Calu3 (cell line): ENCODE measurements at regions not wholly inside any gene's neighbourhood (a gene's known extent, or its start where the extent isn't known, plus 50 kb on each side); places are given as distances from the start of the nearest gene placed in this dataset.

Experiments
- BruUV-seq: library from RNA; stranded (reverse); fragments of 400-500 nt; replicated peaks from 2 replicates; lab custom pipeline; 2021; lab: Mats Ljungman, UMichigan
- CTCF ChIA-PET: fragments of 300-600 bp; sonication (Branson Sonifier 250); formaldehyde crosslinking; loops from one replicate; lab custom pipeline; 2022; ENCODE audit warnings: antibody characterized with exemption; lab: Charles Lee
- DNase-seq: peaks from one replicate; pipeline ENCODE4 v3.0.0; 2022
- H3K27ac Mint-ChIP-seq: one replicate; pipeline ENCODE4 v1.8.0; 2022; ENCODE audit warnings: mixed read lengths; ENCODE audit not compliant: unreplicated experiment
- H3K27me3 Mint-ChIP-seq: one replicate; pipeline ENCODE4 v1.8.0; 2022; ENCODE audit warnings: mixed read lengths; ENCODE audit not compliant: unreplicated experiment
- H3K36me3 Mint-ChIP-seq: one replicate; pipeline ENCODE4 v1.8.0; 2022; ENCODE audit warnings: mild to moderate bottlenecking, moderate library complexity, mixed read lengths; ENCODE audit not compliant: insufficient read depth, unreplicated experiment
- H3K4me1 Mint-ChIP-seq: one replicate; pipeline ENCODE4 v1.8.0; 2022; ENCODE audit warnings: mild to moderate bottlenecking, low read depth, mixed read lengths; ENCODE audit not compliant: unreplicated experiment
- H3K4me3 Mint-ChIP-seq: one replicate; pipeline ENCODE4 v1.8.0; 2022; ENCODE audit warnings: mild to moderate bottlenecking, low read depth, moderate library complexity, mixed read lengths; ENCODE audit not compliant: unreplicated experiment
- H3K9me3 Mint-ChIP-seq: one replicate; pipeline ENCODE4 v1.8.0; 2022; ENCODE audit warnings: low read depth, mixed read lengths; ENCODE audit not compliant: unreplicated experiment
- intact Hi-C: fragments of 100-400 bp; cut with micrococcal nuclease; formaldehyde crosslinking; loops from one replicate; pipeline ENCODE4 v1.10.0; 2022; ENCODE audit not compliant: unreplicated experiment
- TF ChIP-seq, protein P1 (sequence below): fragments of 200-600 bp; IDR thresholded peaks from one replicate; pipeline ENCODE4 v1.8.0; 2022; ENCODE audit warnings: antibody characterized with exemption; ENCODE audit not compliant: unreplicated experiment

DNA sequence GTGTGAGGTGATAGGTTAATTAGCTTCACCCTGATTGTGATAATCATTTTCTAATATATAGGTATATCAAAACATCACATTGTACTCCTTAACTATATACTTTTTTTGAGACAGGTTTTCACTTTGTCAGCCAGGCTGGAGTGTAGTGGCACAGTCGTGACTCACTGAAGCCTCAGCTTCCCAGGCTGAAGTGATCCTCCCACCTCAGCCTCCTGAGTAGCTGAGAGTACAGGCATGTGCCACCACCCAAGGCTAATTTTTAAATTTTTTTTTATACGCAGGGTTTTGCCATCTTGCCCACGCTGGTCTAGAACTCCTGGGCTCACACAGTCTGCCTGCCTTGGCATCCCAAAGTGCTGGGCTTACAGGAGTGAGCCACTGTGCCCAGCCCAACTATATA, 455.3 kb upstream of the MAF start:
- Mint-ChIP-seq H3K27ac (no peak overlapping the region), H3K9me3 (peaks cover 2% of the 10 kb centered on the region), H3K4me1 (no peaks in the 10 kb centered on the region), H3K27me3 (no peaks in the 10 kb centered on the region), H3K36me3 (no peaks in the 10 kb centered on the region), H3K4me3 (no peak overlapping the region)
- TF ChIP-seq, protein P1, sequence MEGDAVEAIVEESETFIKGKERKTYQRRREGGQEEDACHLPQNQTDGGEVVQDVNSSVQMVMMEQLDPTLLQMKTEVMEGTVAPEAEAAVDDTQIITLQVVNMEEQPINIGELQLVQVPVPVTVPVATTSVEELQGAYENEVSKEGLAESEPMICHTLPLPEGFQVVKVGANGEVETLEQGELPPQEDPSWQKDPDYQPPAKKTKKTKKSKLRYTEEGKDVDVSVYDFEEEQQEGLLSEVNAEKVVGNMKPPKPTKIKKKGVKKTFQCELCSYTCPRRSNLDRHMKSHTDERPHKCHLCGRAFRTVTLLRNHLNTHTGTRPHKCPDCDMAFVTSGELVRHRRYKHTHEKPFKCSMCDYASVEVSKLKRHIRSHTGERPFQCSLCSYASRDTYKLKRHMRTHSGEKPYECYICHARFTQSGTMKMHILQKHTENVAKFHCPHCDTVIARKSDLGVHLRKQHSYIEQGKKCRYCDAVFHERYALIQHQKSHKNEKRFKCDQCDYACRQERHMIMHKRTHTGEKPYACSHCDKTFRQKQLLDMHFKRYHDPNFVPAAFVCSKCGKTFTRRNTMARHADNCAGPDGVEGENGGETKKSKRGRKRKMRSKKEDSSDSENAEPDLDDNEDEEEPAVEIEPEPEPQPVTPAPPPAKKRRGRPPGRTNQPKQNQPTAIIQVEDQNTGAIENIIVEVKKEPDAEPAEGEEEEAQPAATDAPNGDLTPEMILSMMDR: no peak
- intact Hi-C loops: no loop called here
- no peak for DNase-seq
- CTCF ChIA-PET: no interaction called here
- no TSS peak for BruUV-seq

DNA sequence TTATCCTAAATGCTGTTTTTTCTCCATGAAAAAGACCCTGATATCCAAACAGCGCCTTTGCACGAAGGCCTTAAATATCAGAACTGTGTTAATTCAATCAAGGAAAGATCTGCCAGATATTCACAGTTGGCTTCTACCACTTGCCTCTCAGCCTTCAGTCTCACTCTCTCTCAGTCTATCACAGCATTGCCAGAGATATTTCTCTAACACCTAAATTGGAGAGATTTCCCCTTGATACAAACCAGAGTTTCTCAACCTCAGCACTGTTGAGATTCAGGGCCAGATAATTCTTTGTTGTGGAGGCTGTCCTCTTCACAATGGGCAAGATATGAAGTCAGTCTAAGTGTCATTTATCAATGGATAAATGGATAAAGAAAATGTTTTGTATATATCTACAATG, 454.1 kb upstream of the MAF start:
- H3K27ac Mint-ChIP-seq: no peak overlapping the region

DNA sequence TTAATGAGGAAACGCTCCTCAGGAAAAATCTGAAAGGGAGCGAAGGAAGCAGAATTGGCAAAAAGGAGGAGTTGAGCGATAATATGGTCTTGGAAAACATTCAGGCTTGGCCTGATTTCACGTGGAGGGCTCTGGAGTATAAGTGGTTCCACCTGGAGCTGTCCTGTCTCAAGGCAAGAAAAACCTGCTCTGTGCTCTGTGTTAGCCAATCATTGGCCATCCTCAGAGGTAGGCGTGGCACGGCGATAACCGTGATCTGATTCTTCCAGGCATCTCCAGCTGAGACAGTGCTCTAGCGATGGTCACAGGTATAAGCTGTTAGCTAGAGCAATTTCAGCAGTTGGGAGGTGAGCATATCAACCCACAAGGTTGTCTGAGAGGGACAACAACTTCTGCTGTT, 450.5 kb upstream of the MAF start:
- CTCF ChIA-PET: no interaction called here
- intact Hi-C loops: no loop called here
- Mint-ChIP-seq H3K4me1 (no peaks in the 10 kb centered on the region), H3K36me3 (no peaks in the 10 kb centered on the region), H3K9me3 (no peaks in the 10 kb centered on the region), H3K27ac (no peak overlapping the region), H3K27me3 (no peaks in the 10 kb centered on the region), H3K4me3 (no peak overlapping the region)
- BruUV-seq: no TSS peak
- DNase-seq: no peak
- TF ChIP-seq, protein P1: no peak

More for the DNA sequence above, 454.1 kb upstream of the MAF start:
- no TSS peak for BruUV-seq
- DNase-seq: no peak
- intact Hi-C loops: no loop called here
- Mint-ChIP-seq H3K4me3 (no peak overlapping the region), H3K27me3 (no peaks in the 10 kb centered on the region), H3K9me3 (peaks cover 2% of the 10 kb centered on the region), H3K36me3 (no peaks in the 10 kb centered on the region), H3K4me1 (no peaks in the 10 kb centered on the region)
- TF ChIP-seq, protein P1: no peak
- CTCF ChIA-PET: no interaction called here

DNA sequence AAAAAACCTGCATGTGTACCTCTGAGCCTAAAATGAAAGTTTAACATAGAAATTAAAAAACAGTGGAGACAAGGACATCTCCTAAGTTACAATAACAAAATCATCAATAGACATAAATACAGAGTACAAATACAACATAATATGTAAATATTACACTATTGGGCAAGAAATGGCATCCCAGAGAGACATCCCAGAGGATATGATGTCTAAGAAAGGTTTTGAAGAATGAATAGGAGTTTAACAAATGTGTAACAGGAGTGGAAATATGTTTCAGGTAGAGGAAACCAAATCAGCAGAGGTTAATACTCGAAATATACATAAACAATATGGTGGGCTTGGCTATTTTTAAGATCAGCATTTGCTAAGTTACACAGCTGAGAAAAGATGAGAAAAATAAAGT, 447.7 kb upstream of the MAF start:
- no peaks in the 10 kb centered on the region for H3K36me3 Mint-ChIP-seq
- H3K27me3 Mint-ChIP-seq: peaks cover 14% of the 10 kb centered on the region

More for the DNA sequence above, 447.7 kb upstream of the MAF start:
- Mint-ChIP-seq H3K4me3 (no peak overlapping the region), H3K27ac (no peak overlapping the region), H3K9me3 (no peaks in the 10 kb centered on the region), H3K4me1 (no peaks in the 10 kb centered on the region)
- BruUV-seq: no TSS peak
- TF ChIP-seq, protein P1: no peak
- DNase-seq: no peak
- CTCF ChIA-PET: no interaction called here
- intact Hi-C loops: no loop called here
